HG03439 (cell line): ENCODE measurements at regions not wholly inside any gene's neighbourhood (a gene's known extent, or its start where the extent isn't known, plus 50 kb on each side); places are given as distances from the start of the nearest gene placed in this dataset.
"Not testable (repeated sequence)": the region's sequence is repeated elsewhere in the genome, so short reads cannot be mapped to it uniquely, and the experiment has no call there.

Source experiments
- ATAC-seq: cut with Tn5 transposase; IDR thresholded peaks from one replicate; pipeline ENCODE4 v1.9.1; 2021; ENCODE audit warnings: mild to moderate bottlenecking, moderate library complexity; ENCODE audit not compliant: unreplicated experiment

DNA sequence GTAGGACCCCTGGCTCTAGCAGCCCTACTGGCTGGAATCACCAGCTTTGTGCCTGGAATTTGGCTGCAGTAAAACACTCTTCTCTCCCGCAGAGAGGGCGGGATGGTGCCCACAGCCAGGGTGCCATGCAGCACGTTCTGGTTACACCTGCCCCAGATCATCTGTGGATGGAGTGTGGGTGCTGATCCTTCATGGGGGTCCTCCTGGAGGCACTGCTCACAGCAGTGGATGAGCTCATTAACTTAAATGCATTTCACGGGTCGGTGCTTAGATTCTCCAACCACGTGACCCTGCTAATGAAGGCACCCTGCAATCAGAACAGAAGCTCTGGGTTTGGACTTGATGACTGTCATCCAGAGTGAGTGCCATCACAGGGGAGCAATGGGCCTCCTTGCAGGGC lies 138.6 kb upstream of the AFDN start:
- no peak for ATAC-seq

DNA sequence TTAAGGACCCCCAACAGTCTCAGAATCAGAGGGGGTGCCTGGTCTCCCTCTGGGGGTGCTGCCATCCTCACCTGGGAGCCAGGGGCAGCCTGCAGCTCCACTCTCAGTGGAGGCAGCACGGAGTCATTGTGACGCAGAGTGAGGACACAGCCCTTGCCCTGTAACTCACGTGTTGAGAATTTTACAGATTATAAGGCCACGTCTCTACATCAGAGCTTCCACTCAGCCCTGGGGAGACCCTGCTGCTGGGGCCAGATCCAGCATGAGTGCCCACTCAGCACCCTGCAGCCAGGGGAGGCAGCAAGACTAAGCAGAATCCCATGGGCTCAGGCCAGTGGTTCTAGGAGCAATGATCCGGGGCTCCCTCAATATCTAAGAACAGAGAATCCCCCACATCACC lies 137.4 kb upstream of the AFDN start:
- no peak for ATAC-seq

DNA sequence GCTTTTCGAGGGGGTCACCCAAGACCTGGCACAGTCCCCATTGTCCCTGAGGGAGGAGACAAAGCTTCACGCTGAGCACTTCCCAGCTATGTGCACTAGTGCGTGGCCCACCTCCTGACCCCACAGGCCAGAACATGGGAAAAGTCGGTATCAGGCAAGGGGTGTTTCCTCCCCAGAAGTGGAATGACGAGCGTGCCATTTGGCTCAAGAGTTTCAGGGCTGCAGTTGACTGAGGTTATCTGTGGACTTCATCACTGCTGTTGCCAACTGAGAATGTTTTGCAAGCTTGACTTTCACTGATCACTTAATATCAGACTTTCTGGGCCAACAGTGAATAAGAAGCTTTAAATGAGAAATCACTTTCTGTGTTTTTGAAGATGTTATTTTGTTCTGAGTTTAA lies 137.0 kb upstream of the AFDN start:
- ATAC-seq = no peak

DNA sequence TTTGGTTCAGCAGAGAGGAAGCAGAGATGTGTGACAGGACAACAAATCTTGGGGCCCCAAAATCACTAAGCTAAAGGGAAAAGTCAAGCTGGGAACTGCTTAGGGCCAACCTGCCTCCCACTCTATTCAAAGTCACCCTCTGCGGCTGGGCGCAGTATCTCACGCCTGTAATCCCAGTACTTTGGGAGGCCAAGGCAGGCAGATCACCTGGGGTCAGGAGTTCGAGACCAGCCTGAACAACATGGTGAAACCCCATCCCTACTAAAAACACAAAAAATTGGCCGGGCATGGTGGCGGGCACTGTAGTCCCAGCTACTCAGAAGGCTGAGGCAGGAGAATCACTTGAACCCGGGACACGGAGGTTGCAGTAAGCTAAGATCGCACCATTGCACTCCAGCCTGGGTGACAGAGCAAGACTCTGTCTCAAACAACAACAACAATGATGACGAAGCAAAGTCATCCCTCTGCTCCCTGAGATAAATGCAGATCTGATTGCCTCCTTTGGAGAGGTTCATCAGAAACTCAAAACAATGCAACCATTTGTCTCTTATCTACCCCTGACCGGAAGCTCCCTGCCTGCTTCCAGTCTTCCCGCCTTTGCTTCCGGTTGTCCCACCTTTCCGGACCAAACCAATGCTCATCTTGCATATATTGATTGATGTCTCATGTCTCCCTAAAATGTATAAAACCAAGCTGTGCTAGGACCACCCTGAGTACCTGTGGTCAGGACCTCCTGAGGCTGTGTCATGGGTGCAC lies 136.4 kb upstream of the AFDN start:
- not testable (repeated sequence) for ATAC-seq

DNA sequence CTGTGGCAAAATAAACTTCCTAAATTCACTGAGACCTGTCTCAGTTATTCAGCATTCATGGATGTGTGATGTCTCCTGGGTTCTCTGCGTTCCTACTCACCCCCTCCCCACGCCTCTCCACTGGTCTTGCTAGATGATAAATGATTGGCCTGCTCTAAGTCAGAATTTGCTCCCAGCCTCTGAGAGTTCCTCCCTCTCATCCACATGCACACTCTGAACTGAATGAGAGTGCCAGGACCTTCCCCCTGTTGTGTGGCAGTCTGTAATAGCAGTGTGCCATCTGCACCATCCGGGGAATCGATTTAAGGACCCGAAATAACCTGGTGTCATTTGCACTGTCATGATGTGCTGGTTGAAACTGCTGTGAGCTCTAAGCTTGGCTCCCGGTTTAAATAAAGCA lies 135.8 kb upstream of the AFDN start:
- ATAC-seq = no peak

DNA sequence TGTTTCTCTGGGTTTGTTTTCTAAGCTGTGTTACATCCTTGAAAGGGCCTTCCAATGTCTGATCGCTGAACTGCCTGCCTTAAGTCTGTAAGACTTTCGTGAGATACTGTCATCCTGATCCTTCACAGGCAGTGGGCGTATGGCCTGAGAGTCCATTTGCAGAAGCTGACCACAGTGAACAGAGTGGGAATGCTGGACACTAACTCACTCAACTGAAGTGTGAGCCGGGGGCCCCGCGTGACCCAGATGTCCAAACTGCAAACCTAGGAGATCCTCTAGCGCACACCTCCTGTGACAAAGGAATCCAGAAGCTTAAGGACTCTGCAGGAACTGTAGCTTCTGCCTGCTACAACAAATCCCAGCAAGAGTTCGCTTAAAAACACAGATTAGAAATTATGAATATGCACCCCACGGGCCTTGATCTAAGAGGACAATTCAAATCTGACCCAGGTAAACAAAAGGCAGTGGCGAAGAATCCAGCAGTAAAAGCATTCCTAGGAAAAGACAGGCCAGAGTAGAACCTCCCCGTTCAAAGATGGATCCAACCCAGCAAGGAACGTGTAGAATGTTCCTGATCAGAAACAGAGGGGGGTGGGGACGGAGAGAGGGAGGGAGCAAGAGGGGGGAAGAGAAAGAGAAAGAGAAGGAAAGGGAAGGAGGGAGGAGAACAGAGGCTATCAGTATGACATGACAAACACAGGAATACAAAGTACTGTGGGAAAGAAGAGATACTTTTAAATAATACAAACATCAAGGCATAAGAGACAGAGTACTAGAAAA lies 135.0 kb upstream of the AFDN start:
- no peak for ATAC-seq

DNA sequence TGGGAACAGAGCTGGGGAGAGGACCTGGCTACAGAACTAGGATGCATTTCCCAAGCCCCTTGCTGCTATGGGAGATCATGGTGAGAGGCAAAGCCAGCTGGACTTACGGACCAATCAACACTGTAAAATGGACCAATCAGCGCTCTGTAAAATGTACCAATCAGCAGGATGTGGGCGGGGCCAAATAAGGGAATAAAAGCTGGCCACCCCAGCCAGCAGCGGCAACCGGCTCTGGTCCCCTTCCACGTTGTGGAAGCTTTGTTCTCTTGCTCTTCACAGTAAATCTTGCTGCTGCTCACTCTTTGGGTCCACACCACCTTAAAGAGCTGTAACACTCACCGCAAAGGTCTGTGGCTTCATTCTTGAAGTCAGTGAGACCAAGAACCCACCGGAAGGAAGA lies 133.2 kb upstream of the AFDN start:
- not testable (repeated sequence) for ATAC-seq

DNA sequence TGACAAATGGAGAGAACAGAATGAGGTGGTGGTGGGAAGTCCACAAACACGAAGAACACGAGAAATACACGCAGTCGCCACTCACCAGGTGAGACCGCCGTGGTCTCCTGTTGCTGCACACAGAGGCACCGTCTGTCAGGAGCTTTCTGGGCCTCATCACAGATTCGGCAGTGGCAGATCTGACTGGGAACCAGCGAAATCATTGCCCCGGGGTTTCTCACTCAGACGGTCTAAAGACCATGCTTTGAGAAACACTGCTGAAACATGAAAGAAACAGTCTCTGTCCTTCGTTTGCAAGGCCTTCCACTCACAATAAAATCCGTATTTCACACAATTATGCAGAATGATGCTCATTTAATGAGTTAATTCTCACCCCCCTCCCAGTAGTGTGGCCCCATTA lies 130.9 kb upstream of the AFDN start:
- no peak for ATAC-seq

DNA sequence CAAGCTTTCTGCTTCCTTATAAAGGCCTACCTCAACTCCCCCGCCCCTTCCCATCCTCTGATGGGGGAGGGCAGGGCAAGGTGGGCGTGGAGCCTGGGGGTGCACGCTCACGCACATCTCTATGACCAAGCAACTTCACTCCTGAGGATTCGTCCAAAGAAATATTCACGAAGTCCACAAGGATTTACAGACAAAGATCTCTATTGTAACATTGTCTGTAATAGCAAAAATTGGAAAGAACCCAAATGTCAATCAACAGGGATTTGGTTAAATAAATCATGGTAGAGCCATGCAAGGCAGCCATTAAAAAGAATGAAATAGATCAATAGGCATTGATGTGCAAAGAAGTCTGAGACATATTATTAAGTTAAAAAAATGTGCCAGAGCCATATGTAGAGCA lies 130.4 kb upstream of the AFDN start:
- no peak for ATAC-seq

DNA sequence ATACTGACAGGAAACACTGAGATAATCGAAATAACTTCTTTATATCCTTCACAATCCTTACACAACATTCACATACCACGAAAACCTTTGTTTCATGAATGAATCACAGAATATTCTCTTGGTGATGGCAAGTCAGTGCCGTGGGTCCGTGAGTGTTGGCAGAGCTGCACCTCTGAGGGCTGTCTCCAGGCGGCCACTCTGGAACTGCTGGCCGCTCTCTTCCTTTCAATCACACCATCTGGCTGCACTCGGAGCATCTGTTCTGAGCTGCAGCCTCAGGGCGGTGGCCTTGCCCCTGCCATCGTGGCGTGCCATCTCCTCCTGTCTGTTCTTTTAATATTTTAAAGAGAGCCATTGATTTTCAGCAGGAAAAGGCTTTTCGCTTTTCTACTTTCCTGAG lies 129.4 kb upstream of the AFDN start:
- no peak for ATAC-seq

DNA sequence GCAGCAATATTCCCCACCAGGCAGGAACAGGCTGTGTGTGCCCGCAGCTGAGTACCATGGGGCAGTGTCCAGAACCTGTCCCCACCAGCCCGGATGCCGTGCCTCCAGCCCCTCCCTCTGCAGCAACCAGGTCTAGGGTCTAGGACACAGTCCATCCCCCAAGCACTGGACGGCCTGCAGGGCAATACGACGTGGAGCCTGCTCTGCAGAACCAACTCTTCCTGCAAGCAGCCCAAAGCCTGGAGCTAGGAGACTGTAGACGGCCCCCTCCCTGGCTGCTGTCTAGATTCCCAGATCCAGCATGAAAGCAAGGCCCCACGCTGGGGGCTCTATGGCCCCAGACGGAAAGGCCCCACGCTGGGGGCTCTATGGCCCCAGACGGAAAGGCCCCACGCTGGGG lies 128.2 kb upstream of the AFDN start:
- no peak for ATAC-seq

DNA sequence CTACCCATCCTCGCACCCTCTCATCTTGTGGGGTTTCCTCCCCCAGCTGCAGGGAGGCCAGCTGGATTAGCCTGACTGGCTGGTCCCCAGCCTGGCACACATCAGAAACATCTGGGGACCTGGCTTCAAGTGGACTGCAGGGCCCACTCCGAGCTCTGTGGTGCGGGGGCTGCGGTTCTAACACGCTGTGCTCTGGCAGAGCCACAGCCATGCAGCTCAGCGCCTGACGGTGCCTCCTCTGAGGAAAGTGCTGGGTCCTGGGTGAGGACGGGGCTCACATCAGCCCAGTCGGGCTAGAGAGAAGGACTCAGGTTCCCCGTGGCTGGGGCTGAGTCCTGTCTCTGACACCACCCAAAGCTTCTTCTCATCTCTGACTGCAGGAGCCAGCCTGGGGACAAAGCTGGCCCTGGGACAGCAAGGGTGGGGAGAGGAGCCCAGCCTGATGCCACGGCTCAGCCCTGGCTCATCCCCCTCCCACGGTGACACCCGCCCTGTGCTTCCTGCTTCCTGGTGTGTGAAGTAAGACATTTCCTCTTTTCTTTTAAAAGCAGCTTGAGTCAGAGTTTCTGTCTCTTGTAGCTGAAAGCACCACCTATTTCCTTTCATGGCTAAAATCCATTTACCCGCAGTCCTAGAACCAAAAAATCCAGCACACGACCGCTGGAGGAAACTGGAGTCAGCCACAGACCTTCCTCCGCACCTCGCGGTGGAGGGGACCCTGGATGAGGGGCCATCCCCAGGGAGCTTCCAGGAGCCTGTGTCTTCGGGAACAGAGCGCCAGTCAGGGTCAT lies 127.4 kb upstream of the AFDN start:
- peak; percentile 51 for ATAC-seq

DNA sequence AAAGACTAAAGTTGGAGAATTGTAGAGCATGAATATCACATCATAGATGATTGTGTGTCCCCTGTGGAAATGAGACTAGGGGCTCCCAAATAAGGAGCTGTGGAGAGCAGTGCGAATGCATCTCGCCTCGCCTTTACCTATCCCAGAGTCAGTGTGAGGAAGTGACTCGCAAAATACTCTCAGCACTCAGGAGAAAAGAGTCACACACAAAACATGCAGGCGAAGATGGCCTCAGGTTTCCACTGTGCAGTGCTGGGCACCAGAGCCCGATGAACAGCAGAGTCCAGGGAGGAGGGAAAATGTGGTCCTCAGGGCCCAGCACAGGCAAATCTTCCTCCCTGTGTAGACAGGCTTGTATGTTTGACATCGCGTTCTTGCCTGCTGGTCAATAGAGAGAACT lies 126.5 kb upstream of the AFDN start:
- ATAC-seq = no peak

DNA sequence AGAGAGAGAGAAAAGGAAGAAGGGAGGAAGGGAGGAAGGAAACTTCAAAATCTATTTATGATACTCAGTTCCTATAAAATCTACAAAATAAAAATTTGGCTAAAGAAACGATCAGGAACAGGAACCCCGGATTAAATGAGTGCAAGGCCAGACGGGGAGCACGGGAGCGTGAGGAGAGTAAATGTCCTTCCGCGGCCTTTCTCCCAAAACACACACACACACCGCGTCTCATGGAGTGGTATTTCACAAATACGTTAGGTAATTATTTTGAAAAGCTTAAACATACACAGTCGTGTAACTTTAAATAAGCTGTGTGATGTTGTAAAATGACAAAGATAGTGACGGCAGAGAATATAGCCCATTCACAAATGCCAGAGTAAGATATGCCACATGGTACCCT lies 125.7 kb upstream of the AFDN start:
- ATAC-seq = no peak

DNA sequence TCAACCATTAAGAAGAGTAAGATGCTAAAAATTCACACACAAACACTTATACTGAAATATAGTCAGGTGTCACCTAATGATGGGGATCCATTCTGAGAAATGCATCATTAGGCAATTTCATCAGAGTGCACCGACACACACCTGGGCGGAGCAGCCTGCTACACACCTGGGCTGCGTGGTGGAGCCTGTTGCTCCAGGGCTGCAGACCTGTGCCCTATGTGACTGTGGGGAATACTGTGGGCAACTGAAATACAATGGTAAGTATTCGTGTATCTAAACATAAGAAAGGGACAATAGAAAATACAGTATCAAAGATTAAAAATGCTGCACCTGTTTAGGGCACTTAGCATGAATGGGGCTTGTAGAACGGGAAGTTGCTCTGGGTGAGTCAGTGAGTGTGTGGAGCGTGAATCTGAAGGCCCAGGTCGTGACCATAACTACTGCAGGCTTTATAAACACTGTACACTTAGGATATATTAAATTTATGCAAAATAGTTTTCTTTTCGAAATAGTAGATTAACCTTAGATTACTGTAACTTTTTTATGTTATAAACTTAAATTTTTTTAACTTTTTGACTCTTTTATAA lies 124.4 kb upstream of the AFDN start:
- ATAC-seq = no peak

DNA sequence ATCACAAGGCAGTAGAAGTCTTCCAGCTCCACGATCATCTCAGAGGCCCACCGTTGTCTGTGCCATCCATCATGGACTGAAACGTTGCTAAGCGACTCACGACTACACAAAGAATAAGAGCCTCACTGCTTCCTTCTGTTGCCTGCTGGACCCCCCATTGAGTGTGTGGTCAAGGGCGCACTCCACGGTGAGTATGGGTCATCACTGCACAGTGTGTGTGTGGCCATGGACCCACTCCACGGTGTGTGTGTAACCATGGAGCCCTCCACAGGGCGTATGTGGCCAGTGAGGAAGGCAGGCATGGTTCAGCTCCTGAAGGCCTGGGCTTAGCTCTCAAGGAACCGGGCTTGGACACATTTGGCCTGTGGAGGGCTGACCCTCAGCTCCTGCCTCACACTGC lies 123.4 kb upstream of the AFDN start:
- no peak for ATAC-seq

DNA sequence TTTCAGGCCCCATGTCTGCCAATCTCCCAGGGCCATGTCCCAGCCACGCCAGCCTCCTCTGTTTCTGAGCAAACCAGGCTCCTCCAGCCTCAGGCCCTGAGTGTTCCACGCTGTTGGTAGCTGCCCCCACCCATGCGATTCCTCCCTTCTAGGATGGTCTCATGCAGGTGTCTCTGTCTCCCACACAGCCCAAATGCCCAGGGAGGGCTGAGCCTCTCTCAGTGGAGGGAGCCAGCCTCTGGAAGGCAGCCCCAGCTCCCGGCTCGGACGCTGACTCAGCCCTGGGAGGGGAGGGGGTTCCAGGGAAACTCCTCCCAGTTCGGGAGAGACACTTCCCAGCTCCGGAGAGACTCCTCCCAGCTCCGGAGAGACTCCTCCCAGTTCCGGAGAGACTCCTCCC lies 122.9 kb upstream of the AFDN start:
- no peak for ATAC-seq

DNA sequence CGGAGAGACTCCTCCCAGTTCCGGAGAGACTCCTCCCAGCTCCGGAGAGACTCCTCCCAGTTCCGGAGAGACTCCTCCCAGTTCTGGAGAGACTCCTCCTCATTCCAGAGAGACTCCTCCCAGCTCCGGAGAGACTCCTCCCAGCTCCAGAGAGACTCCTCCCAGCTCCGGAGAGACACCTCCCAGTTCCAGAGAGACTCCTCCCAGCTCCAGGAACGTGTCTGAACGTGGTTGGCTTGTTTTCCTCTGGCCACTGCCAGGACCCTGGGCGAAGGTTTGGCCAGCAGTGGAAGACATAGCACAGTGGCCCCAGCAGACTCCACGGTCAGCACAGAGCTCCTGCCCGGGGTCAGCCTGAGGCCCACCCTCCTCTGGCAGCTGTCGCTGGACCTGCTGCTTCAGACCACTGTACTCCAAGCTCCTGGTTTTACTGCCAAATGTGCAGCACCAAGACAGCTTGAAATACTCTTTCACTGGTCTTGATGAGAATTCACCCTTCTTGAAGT lies 122.3 kb upstream of the AFDN start:
- ATAC-seq = no peak

DNA sequence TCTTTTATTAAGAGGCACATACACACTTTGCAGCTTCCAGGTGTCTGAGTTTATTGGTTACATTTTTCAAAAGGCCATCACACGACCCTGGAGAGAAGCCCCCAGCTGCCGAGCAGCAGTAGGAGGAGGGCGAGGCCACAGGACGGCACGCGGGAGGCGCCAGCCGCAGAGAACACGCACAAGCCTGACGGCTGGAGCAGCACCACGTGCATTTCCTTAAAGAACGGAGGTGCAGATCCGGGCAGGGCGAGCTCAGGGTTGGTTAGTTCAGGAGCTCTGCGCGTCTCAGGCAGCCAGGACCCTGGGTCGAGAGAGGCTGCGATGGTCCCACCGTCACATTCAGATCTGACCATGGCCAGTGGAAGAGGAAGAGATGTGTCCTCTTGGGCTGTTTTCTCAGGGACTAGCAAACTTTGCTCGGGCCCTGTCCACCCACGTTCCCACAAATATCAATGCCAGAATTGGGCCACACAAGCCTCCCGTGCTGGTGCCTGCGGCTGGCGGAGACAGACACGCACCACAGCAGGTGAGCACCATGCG lies 121.4 kb upstream of the AFDN start:
- ATAC-seq = no peak

DNA sequence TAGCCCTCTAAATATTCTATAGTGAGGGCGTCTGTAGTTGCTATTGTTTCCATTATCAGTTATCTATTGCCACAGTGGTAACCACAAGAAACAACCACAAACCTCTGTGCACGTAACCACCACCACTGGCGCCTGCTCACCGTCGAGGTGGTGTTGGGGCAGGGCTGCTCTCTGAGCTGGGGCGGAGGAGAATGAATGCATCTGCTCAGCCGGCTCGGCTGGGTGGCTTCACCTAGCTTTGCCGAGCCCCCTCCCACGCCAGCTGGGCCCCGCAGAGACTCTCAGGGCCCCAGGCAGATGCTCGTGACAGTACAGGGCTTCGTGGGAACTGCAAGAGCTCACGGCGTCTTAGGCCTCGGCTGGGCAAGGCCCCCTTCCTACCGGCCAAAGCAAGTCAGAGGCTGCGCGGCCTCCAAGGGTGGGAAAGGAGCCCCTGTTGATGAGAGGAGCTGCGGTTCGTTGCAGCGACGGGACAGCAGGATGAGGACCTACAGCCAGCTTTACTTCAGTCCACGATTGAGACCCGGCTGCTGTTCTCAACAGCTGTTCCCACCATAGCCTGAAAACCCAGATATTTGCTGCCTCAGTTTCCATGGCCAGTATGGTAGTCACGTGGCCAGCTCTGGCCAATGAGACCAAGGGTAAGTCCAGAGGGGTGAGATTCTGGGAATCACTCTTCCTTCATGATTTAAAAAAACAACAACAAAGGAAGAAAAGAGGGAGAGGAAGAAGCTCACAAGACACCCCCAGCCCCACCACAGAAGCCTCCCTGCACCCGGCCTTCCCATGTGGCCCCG lies 120.2 kb upstream of the AFDN start:
- peak; percentile 97 for ATAC-seq
